ENCODE measurements at regions not wholly inside any gene's neighbourhood (a gene's known extent, or its start where the extent isn't known, plus 50 kb on each side); places are given as distances from the start of the nearest gene placed in this dataset.

DNA sequence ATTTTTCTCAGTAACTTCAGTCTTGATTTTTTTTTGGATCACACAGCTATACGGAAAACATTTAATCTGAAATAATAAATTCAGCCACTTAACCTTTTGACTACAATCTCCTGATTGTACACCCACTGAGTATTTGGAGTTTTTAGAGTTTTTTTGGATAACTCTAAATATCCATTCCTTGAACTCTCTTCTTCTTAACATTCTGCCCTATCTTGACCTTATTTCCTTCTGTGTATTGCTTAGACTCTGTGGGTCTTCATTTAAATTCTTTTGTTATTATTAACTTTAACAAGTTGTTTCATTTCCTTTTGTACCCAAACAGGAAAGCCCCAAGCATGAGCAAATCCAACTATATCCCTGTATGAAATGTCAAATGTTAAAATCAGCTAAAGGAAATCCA lies 170.2 kb upstream of the PTCHD4 start:
- Mint-ChIP-seq H3K36me3 (ENCODE audit: low read depth) (peaks cover 2% of the 10 kb centered on the region), H3K27me3 (ENCODE audit: low read depth) (no peaks in the 10 kb centered on the region), H3K27ac (ENCODE audit: unreplicated experiment) (no peak overlapping the region), H3K4me3 (ENCODE audit: unreplicated experiment) (no peak overlapping the region), H3K4me1 (ENCODE audit: low read depth) (no peaks in the 10 kb centered on the region), H3K9me3 (ENCODE audit: low read depth) (peaks cover 8% of the 10 kb centered on the region)
- TF ChIP-seq, protein P1, sequence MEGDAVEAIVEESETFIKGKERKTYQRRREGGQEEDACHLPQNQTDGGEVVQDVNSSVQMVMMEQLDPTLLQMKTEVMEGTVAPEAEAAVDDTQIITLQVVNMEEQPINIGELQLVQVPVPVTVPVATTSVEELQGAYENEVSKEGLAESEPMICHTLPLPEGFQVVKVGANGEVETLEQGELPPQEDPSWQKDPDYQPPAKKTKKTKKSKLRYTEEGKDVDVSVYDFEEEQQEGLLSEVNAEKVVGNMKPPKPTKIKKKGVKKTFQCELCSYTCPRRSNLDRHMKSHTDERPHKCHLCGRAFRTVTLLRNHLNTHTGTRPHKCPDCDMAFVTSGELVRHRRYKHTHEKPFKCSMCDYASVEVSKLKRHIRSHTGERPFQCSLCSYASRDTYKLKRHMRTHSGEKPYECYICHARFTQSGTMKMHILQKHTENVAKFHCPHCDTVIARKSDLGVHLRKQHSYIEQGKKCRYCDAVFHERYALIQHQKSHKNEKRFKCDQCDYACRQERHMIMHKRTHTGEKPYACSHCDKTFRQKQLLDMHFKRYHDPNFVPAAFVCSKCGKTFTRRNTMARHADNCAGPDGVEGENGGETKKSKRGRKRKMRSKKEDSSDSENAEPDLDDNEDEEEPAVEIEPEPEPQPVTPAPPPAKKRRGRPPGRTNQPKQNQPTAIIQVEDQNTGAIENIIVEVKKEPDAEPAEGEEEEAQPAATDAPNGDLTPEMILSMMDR (IDR thresholded peaks at IDR 0.05) = no peak
- DNase-seq (ENCODE audit: low spot score) = no peak

DNA sequence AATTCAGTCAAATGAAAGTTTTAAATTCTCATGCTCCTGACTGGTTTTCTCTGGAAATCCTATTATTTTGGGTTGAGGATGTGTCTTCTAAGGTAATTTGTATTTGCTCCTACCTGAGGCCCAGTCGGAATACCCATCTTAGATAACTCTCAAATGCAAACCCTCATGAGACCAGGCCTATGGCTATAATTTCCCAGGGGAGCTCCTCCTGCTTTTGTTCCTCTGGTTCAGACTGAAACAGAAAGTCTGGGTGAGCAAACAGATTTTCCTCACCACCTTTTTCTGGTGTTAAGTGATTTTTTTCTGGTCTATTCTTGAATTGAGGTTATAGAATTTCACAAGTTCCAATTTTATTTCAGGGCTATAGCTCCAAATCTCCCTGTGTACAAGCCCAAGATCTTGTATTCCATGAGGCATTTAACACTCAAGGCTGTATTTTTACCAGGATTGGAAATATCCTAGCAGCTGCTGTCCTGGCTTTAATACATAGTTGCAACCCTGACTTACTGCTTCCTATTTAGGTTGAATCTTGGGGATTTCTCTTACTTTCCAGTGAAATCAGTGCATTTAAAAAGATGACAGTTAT lies 169.1 kb upstream of the PTCHD4 start:
- Mint-ChIP-seq H3K36me3 (ENCODE audit: low read depth) (no peaks in the 10 kb centered on the region), H3K27ac (ENCODE audit: unreplicated experiment) (no peak overlapping the region), H3K4me1 (ENCODE audit: low read depth) (no peaks in the 10 kb centered on the region), H3K9me3 (ENCODE audit: low read depth) (peaks cover 3% of the 10 kb centered on the region), H3K27me3 (ENCODE audit: low read depth) (no peaks in the 10 kb centered on the region), H3K4me3 (ENCODE audit: unreplicated experiment) (no peak overlapping the region)
- DNase-seq (ENCODE audit: low spot score) = no peak
- TF ChIP-seq, protein P1 (IDR thresholded peaks at IDR 0.05) = no peak

DNA sequence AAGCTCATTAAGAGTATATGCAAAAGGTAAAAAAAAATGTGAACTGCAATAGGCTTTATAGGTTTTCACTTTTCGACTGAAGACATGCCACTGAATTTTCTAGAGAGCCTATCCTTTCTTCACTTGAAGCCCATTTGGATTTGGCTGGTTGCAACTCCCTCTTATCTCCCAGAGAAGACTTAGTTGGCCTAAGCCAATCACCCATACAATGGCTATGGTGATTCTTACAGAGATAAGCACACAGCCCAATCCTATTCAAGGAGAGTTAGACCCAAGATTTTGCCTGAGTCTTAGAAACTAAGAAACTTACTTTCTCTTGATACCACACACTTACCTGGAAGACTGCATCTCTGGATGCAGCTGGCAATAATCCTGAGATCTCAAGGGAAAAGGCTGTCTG lies 167.3 kb upstream of the PTCHD4 start:
- Mint-ChIP-seq H3K36me3 (ENCODE audit: low read depth) (no peaks in the 10 kb centered on the region), H3K27me3 (ENCODE audit: low read depth) (no peaks in the 10 kb centered on the region), H3K4me1 (ENCODE audit: low read depth) (no peaks in the 10 kb centered on the region), H3K27ac (ENCODE audit: unreplicated experiment) (no peak overlapping the region), H3K9me3 (ENCODE audit: low read depth) (no peaks in the 10 kb centered on the region), H3K4me3 (ENCODE audit: unreplicated experiment) (no peak overlapping the region)
- TF ChIP-seq, protein P1 (IDR thresholded peaks at IDR 0.05) = no peak
- no peak for DNase-seq (ENCODE audit: low spot score)

DNA sequence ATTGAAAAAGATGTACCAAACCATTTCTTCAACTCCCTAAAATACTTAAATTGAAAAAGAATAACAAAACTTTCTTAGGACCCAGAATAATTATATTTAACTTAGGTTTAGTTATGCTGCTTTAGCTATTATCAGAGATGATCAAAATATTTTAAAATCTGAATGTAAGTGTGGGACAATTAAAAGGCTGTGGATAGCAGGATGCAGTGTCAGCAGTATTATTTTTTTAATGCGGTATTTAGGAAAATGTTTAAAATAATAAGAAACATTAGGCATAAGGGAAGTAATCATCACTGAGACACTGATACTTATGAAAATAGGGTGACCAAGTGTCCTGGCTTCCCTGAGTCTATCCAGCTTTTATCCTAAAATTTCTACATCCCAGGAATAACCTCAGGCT lies 161.5 kb upstream of the PTCHD4 start:
- H3K9me3 Mint-ChIP-seq (ENCODE audit: low read depth) = peaks cover 22% of the 10 kb centered on the region
- H3K27ac Mint-ChIP-seq (ENCODE audit: unreplicated experiment) = no peak overlapping the region
- DNase-seq (ENCODE audit: low spot score) = no peak
- H3K36me3 Mint-ChIP-seq (ENCODE audit: low read depth) = no peaks in the 10 kb centered on the region
- no peaks in the 10 kb centered on the region for H3K27me3 Mint-ChIP-seq (ENCODE audit: low read depth)
- no peak overlapping the region for H3K4me3 Mint-ChIP-seq (ENCODE audit: unreplicated experiment)
- TF ChIP-seq, protein P1 (IDR thresholded peaks at IDR 0.05) = no peak
- no peaks in the 10 kb centered on the region for H3K4me1 Mint-ChIP-seq (ENCODE audit: low read depth)

DNA sequence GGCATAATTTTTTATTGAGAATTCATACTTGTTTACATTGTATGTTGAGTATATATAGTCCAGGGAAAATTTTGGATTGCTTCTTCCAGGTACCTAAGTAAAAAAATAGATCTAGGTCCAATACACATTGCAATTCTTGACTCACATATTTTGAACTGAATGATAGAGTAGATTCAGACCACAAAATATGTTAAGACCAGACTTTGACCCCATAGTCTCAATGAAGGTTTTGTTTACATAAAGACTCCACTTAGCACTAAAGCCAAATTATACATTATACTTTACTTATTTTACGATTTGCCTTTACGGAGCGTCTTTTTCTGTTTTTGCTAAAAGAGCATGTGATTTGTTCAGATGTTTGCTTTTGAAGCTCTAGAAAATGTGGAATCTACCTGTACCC lies 144.1 kb upstream of the PTCHD4 start:
- no peak overlapping the region for H3K4me3 Mint-ChIP-seq (ENCODE audit: unreplicated experiment)
- peaks cover 7% of the 10 kb centered on the region for H3K4me1 Mint-ChIP-seq (ENCODE audit: low read depth)
- no peaks in the 10 kb centered on the region for H3K9me3 Mint-ChIP-seq (ENCODE audit: low read depth)
- TF ChIP-seq, protein P1 (IDR thresholded peaks at IDR 0.05) = no peak
- no peaks in the 10 kb centered on the region for H3K36me3 Mint-ChIP-seq (ENCODE audit: low read depth)
- no peaks in the 10 kb centered on the region for H3K27me3 Mint-ChIP-seq (ENCODE audit: low read depth)
- DNase-seq (ENCODE audit: low spot score) = no peak
- no peak overlapping the region for H3K27ac Mint-ChIP-seq (ENCODE audit: unreplicated experiment)

Data from chondrocyte (in vitro differentiated cells).